ENCODE measurements at regions not wholly inside any gene's neighbourhood (a gene's known extent, or its start where the extent isn't known, plus 50 kb on each side); places are given as distances from the start of the nearest gene placed in this dataset.
"Not testable (repeated sequence)": the region's sequence is repeated elsewhere in the genome, so short reads cannot be mapped to it uniquely, and the experiment has no call there.

GRCh38 chr13:59439776-59440428 lies 723.8 kb downstream of the DIAPH3 start:
- no peak overlapping the region for H3K4me3 Mint-ChIP-seq (ENCODE audit: unreplicated experiment)
- no peaks in the 10 kb centered on the region for H3K36me3 Mint-ChIP-seq (ENCODE audit: low read depth, unreplicated experiment)
- H3K4me1 Mint-ChIP-seq (ENCODE audit: unreplicated experiment), result peaks cover 17% of the 10 kb centered on the region
- DNase-seq (ENCODE audit: low spot score), result no peak
- H3K27me3 Mint-ChIP-seq (ENCODE audit: unreplicated experiment), result no peaks in the 10 kb centered on the region
- no peak overlapping the region for H3K27ac Mint-ChIP-seq (ENCODE audit: unreplicated experiment)
- TF ChIP-seq CTCF (IDR thresholded peaks at IDR 0.05; ENCODE audit: unreplicated experiment), result no peak
- H3K9me3 Mint-ChIP-seq (ENCODE audit: unreplicated experiment), result no peaks in the 10 kb centered on the region

GRCh38 chr13:59441068-59441467 lies 722.7 kb downstream of the DIAPH3 start:
- not testable (repeated sequence) for H3K36me3 Mint-ChIP-seq (ENCODE audit: low read depth, unreplicated experiment); H3K9me3 Mint-ChIP-seq (ENCODE audit: unreplicated experiment); H3K27ac Mint-ChIP-seq (ENCODE audit: unreplicated experiment); H3K27me3 Mint-ChIP-seq (ENCODE audit: unreplicated experiment); DNase-seq (ENCODE audit: low spot score); H3K4me3 Mint-ChIP-seq (ENCODE audit: unreplicated experiment)
- H3K4me1 Mint-ChIP-seq (ENCODE audit: unreplicated experiment), result peaks cover 23% of the 10 kb centered on the region

GRCh38 chr13:59441596-59442280 lies 722.0 kb downstream of the DIAPH3 start:
- H3K9me3 Mint-ChIP-seq (ENCODE audit: unreplicated experiment), result no peaks in the 10 kb centered on the region
- H3K27ac Mint-ChIP-seq (ENCODE audit: unreplicated experiment), result no peak overlapping the region
- H3K27me3 Mint-ChIP-seq (ENCODE audit: unreplicated experiment), result no peaks in the 10 kb centered on the region
- DNase-seq (ENCODE audit: low spot score), result no peak
- TF ChIP-seq CTCF (IDR thresholded peaks at IDR 0.05; ENCODE audit: unreplicated experiment), result no peak
- H3K4me3 Mint-ChIP-seq (ENCODE audit: unreplicated experiment), result no peak overlapping the region
- no peaks in the 10 kb centered on the region for H3K36me3 Mint-ChIP-seq (ENCODE audit: low read depth, unreplicated experiment)
- H3K4me1 Mint-ChIP-seq (ENCODE audit: unreplicated experiment), result peaks cover 26% of the 10 kb centered on the region

- Mint-ChIP-seq H3K4me1 (ENCODE audit: unreplicated experiment) (peaks cover 32% of the 10 kb centered on the region), H3K4me3 (ENCODE audit: unreplicated experiment) (no peak overlapping the region), H3K36me3 (ENCODE audit: low read depth, unreplicated experiment) (no peaks in the 10 kb centered on the region), H3K27ac (ENCODE audit: unreplicated experiment) (no peak overlapping the region), H3K27me3 (ENCODE audit: unreplicated experiment) (no peaks in the 10 kb centered on the region), H3K9me3 (ENCODE audit: unreplicated experiment) (no peaks in the 10 kb centered on the region)
- no peak for DNase-seq (ENCODE audit: low spot score)
- TF ChIP-seq CTCF (IDR thresholded peaks at IDR 0.05; ENCODE audit: unreplicated experiment), result no peak
Observed at GRCh38 chr13:59442461-59442860, 721.3 kb downstream of the DIAPH3 start.

GRCh38 chr13:59442944-59443486 lies 720.7 kb downstream of the DIAPH3 start:
- H3K4me1 Mint-ChIP-seq (ENCODE audit: unreplicated experiment), result peaks cover 34% of the 10 kb centered on the region

More at GRCh38 chr13:59442944-59443486, 720.7 kb downstream of the DIAPH3 start:
- Mint-ChIP-seq H3K36me3 (ENCODE audit: low read depth, unreplicated experiment) (no peaks in the 10 kb centered on the region), H3K9me3 (ENCODE audit: unreplicated experiment) (no peaks in the 10 kb centered on the region), H3K27ac (ENCODE audit: unreplicated experiment) (no peak overlapping the region), H3K4me3 (ENCODE audit: unreplicated experiment) (no peak overlapping the region), H3K27me3 (ENCODE audit: unreplicated experiment) (no peaks in the 10 kb centered on the region)
- no peak for DNase-seq (ENCODE audit: low spot score)
- no peak for TF ChIP-seq CTCF (IDR thresholded peaks at IDR 0.05; ENCODE audit: unreplicated experiment)

All from endothelial cell (in vitro differentiated cells).